ENCODE measurements at regions not wholly inside any gene's neighbourhood (a gene's known extent, or its start where the extent isn't known, plus 50 kb on each side); places are given as distances from the start of the nearest gene placed in this dataset.

GRCh38 chr20:11833825-11834224, 83.9 kb upstream of the BTBD3 start:
- no peak overlapping the region for H3K4me2 ChIP-seq (ENCODE audit: low read length)
- no peak overlapping the region for H3K27ac ChIP-seq (ENCODE audit: low read length)
- no peak overlapping the region for H3K4me3 ChIP-seq (ENCODE audit: low read length)
- H2AFZ ChIP-seq (ENCODE audit: low read depth, low read length): no peak overlapping the region
- TF ChIP-seq CTCF (IDR thresholded peaks at IDR 0.05; ENCODE audit: low read depth, low read length): no peak
- no peak for TF ChIP-seq EZH2phosphoT487 (IDR thresholded peaks at IDR 0.05; ENCODE audit: low read depth)
- H3K36me3 ChIP-seq (replicated peaks; ENCODE audit: low read depth, low read length): no peaks in the 10 kb centered on the region
- H3K9me3 ChIP-seq (ENCODE audit: insufficient read depth, low read length): no peaks in the 10 kb centered on the region
- no peaks in the 10 kb centered on the region for H3K4me1 ChIP-seq (ENCODE audit: low read length)
- no peak overlapping the region for H3K9ac ChIP-seq (ENCODE audit: low read length)
- no peaks in the 10 kb centered on the region for H3K79me2 ChIP-seq (ENCODE audit: low read length)
- H4K20me1 ChIP-seq (ENCODE audit: insufficient read depth, low read length): no peaks in the 10 kb centered on the region
- H3K27me3 ChIP-seq (ENCODE audit: low read depth, low read length): no peaks in the 10 kb centered on the region

DNA sequence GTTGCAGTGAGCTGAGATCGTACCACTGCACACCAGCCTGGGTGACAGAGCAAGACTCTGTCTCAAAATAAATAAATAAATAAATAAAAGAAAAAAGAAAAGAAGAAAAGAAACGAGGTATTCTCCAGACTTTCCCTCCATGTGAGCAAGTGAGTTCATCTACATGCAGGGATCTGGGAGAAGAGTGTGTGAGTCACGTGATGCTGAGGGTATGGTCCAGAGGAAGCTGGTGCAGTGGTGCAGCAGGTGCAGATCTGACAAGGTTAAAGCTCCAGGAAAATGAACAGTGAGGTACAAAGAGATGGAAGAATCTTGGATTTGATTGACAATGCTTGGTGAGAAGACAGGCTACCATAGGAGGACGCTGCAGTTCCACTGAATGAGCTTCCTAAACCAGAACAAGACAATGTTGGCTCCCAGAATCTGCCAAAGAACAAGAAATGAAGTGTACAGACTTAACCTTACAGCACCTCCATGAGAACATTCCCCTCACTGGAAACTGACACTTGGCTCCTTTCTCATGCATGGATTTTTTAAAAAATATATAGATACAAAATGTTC, 79.5 kb upstream of the BTBD3 start:
- H4K20me1 ChIP-seq (ENCODE audit: insufficient read depth, low read length): no peaks in the 10 kb centered on the region
- no peaks in the 10 kb centered on the region for H3K4me1 ChIP-seq (ENCODE audit: low read length)
- no peak overlapping the region for H3K4me3 ChIP-seq (ENCODE audit: low read length)
- no peak overlapping the region for H3K9ac ChIP-seq (ENCODE audit: low read length)
- no peaks in the 10 kb centered on the region for H3K79me2 ChIP-seq (ENCODE audit: low read length)
- no peaks in the 10 kb centered on the region for H3K27me3 ChIP-seq (ENCODE audit: low read depth, low read length)
- H3K4me2 ChIP-seq (ENCODE audit: low read length): no peak overlapping the region
- no peak overlapping the region for H3K27ac ChIP-seq (ENCODE audit: low read length)
- TF ChIP-seq EZH2phosphoT487 (IDR thresholded peaks at IDR 0.05; ENCODE audit: low read depth) (no peak), CTCF (IDR thresholded peaks at IDR 0.05; ENCODE audit: low read depth, low read length) (no peak)
- no peaks in the 10 kb centered on the region for H3K9me3 ChIP-seq (ENCODE audit: insufficient read depth, low read length)
- H3K36me3 ChIP-seq (replicated peaks; ENCODE audit: low read depth, low read length): no peaks in the 10 kb centered on the region
- no peak overlapping the region for H2AFZ ChIP-seq (ENCODE audit: low read depth, low read length)

GRCh38 chr20:11841972-11842461, 75.7 kb upstream of the BTBD3 start:
- Histone ChIP-seq H3K4me1 (ENCODE audit: low read length) (no peaks in the 10 kb centered on the region), H3K27me3 (ENCODE audit: low read depth, low read length) (no peaks in the 10 kb centered on the region), H3K36me3 (replicated peaks; ENCODE audit: low read depth, low read length) (no peaks in the 10 kb centered on the region), H3K9me3 (ENCODE audit: insufficient read depth, low read length) (no peaks in the 10 kb centered on the region), H3K27ac (ENCODE audit: low read length) (no peak overlapping the region), H3K4me3 (ENCODE audit: low read length) (no peak overlapping the region), H3K4me2 (ENCODE audit: low read length) (no peak overlapping the region), H3K9ac (ENCODE audit: low read length) (no peak overlapping the region), H4K20me1 (ENCODE audit: insufficient read depth, low read length) (no peaks in the 10 kb centered on the region), H2AFZ (ENCODE audit: low read depth, low read length) (no peak overlapping the region), H3K79me2 (ENCODE audit: low read length) (no peaks in the 10 kb centered on the region)
- TF ChIP-seq EZH2phosphoT487 (IDR thresholded peaks at IDR 0.05; ENCODE audit: low read depth): no peak
- no peak for TF ChIP-seq CTCF (IDR thresholded peaks at IDR 0.05; ENCODE audit: low read depth, low read length)

GRCh38 chr20:11843289-11843688, 74.4 kb upstream of the BTBD3 start:
- Histone ChIP-seq H3K9ac (ENCODE audit: low read length) (no peak overlapping the region), H3K36me3 (replicated peaks; ENCODE audit: low read depth, low read length) (no peaks in the 10 kb centered on the region), H3K4me2 (ENCODE audit: low read length) (no peak overlapping the region), H3K9me3 (ENCODE audit: insufficient read depth, low read length) (no peaks in the 10 kb centered on the region), H3K4me1 (ENCODE audit: low read length) (no peaks in the 10 kb centered on the region), H3K27me3 (ENCODE audit: low read depth, low read length) (no peaks in the 10 kb centered on the region), H2AFZ (ENCODE audit: low read depth, low read length) (no peak overlapping the region), H3K27ac (ENCODE audit: low read length) (no peak overlapping the region), H4K20me1 (ENCODE audit: insufficient read depth, low read length) (no peaks in the 10 kb centered on the region), H3K4me3 (ENCODE audit: low read length) (no peak overlapping the region), H3K79me2 (ENCODE audit: low read length) (no peaks in the 10 kb centered on the region)
- TF ChIP-seq EZH2phosphoT487 (IDR thresholded peaks at IDR 0.05; ENCODE audit: low read depth) (no peak), CTCF (IDR thresholded peaks at IDR 0.05; ENCODE audit: low read depth, low read length) (no peak)

Measured in OCI-LY3 (cell line).